Nephron progenitor cell (in vitro differentiated cells): ENCODE measurements at regions not wholly inside any gene's neighbourhood (a gene's known extent, or its start where the extent isn't known, plus 50 kb on each side); places are given as distances from the start of the nearest gene placed in this dataset.

Experiments used
- DNase-seq: peaks from one replicate; pipeline ENCODE4 v3.0.0; 2021
- H3K27ac Mint-ChIP-seq: 2 replicates; pipeline ENCODE4 v1.8.0; 2021; ENCODE audit warnings: mild to moderate bottlenecking, moderate library complexity, mixed read lengths
- H3K27me3 Mint-ChIP-seq: 2 replicates; pipeline ENCODE4 v1.8.0; 2021; ENCODE audit warnings: mild to moderate bottlenecking, low read depth, mixed read lengths; ENCODE audit not compliant: poor library complexity
- H3K36me3 Mint-ChIP-seq: 2 replicates; pipeline ENCODE4 v1.8.0; 2021; ENCODE audit warnings: low read depth, mixed read lengths
- H3K4me1 Mint-ChIP-seq: 2 replicates; pipeline ENCODE4 v1.8.0; 2021; ENCODE audit warnings: mixed read lengths
- H3K4me3 Mint-ChIP-seq: 2 replicates; pipeline ENCODE4 v1.8.0; 2021; ENCODE audit warnings: mild to moderate bottlenecking, moderate library complexity, mixed read lengths
- H3K9me3 Mint-ChIP-seq: 2 replicates; pipeline ENCODE4 v1.8.0; 2021; ENCODE audit warnings: mild to moderate bottlenecking, moderate library complexity, mixed read lengths
- CTCF ChIP-seq: fragments of 200-600 bp; sonication (generic); IDR thresholded peaks from 2 replicates; pipeline ENCODE4 v1.5.0; 2021; ENCODE audit warnings: antibody characterized with exemption

GRCh38 chr5:154628685-154629084 is 126.5 kb upstream of the LARP1 start:
- no peak for DNase-seq
- Mint-ChIP-seq H3K9me3 (no peaks in the 10 kb centered on the region), H3K4me1 (peaks cover 13% of the 10 kb centered on the region), H3K36me3 (no peaks in the 10 kb centered on the region), H3K27me3 (peaks cover 34% of the 10 kb centered on the region), H3K27ac (no peak overlapping the region), H3K4me3 (no peak overlapping the region)
- TF ChIP-seq CTCF, result no peak

DNA sequence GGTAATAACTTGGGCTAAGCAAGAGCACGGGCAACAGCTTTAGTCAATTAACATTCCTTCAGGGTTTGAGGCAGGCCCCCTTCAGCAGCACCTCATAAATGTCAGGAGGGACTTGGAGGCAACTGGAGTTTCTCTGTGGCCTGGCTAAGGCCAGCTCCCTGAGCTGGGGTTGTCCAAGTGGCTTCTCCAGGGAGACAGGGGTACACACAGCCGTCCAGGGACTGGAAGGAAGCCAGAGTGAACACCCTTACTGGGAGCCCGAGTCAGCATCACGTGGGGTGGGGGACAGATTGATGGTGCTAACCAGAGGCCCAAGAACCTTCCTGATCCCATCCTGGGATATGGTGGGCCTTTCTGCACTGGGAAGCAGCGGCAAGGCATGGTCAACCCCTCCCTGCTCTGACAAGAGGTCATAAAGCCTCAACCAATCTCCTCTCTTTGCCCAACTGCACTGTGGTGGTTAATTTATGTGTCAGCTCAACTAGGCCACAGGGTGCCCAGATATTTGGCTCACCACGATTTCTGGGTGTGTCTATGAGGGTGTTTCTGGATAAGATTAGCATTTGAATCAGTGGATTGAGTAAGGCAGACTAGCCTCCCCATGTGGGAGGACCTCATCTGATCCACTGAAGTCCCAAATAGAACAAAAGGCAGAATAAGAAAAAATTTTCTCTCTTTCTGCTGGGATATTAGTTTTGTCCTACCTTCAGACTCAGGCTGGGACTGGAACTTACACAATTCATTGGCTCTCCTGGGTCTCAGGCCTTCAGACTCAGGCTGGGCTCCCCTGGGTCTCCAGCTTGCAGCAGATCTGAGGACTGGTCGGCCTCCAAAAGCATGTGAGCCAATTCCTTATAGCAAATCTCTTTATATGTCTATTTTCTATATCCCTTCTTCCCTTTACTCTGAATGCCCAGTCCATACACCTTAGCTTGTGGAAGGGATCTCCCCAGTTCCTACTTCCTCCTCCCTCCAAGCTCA is 127.2 kb upstream of the LARP1 start:
- Mint-ChIP-seq H3K36me3 (no peaks in the 10 kb centered on the region), H3K4me1 (peaks cover 13% of the 10 kb centered on the region), H3K27me3 (peaks cover 36% of the 10 kb centered on the region), H3K4me3 (no peak overlapping the region), H3K9me3 (no peaks in the 10 kb centered on the region), H3K27ac (no peak overlapping the region)
- no peak for DNase-seq
- TF ChIP-seq CTCF, result no peak

DNA sequence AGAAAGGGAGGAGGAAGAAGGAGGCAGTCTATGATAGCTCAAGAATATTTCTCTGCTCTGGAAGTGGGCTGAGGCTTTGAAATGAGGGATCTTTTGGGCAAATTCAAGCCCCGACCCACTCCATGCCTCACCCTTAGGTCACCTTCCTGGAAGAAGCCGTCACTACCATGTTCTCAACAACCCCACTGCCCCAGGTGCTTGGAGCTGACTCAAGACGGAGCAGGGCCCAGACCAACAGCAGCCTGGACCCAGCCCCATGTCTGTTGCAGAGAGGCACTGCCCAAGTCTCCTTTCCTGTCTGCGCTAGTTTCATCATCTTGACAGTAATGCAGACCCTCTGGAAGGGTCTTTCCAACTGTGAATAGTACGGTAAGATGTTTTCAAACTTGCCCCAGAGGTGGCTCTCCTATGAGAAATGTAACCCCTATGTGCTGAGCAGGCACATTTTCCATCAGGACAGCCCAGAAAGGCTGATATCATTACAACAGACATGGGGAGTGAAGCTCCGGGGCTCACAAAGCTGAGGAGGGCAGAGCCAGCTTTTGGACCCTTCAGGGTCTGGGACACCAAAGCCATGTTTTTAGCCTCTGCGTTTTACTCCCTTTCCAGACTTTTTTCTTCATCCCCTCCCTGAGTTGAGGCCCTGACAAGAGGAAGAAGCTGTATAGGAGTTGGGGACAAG is 128.2 kb upstream of the LARP1 start:
- peaks cover 34% of the 10 kb centered on the region for H3K27me3 Mint-ChIP-seq
- no peak overlapping the region for H3K4me3 Mint-ChIP-seq
- no peaks in the 10 kb centered on the region for H3K9me3 Mint-ChIP-seq
- no peaks in the 10 kb centered on the region for H3K36me3 Mint-ChIP-seq
- H3K27ac Mint-ChIP-seq, result no peak overlapping the region
- H3K4me1 Mint-ChIP-seq, result peaks cover 13% of the 10 kb centered on the region
- TF ChIP-seq CTCF, result no peak
- no peak for DNase-seq

- no peaks in the 10 kb centered on the region for H3K9me3 Mint-ChIP-seq
- no peaks in the 10 kb centered on the region for H3K36me3 Mint-ChIP-seq
- no peak for DNase-seq
- no peak for TF ChIP-seq CTCF
- peaks cover 13% of the 10 kb centered on the region for H3K4me1 Mint-ChIP-seq
- no peak overlapping the region for H3K27ac Mint-ChIP-seq
- H3K4me3 Mint-ChIP-seq, result no peak overlapping the region
- peaks cover 40% of the 10 kb centered on the region for H3K27me3 Mint-ChIP-seq
Measured at GRCh38 chr5:154625031-154625430, 130.1 kb upstream of the LARP1 start.

GRCh38 chr5:154624341-154624740 is 130.8 kb upstream of the LARP1 start:
- TF ChIP-seq CTCF, result no peak
- Mint-ChIP-seq H3K36me3 (no peaks in the 10 kb centered on the region), H3K27ac (no peak overlapping the region), H3K27me3 (peaks cover 43% of the 10 kb centered on the region), H3K4me1 (peaks cover 13% of the 10 kb centered on the region), H3K9me3 (no peaks in the 10 kb centered on the region), H3K4me3 (no peak overlapping the region)
- no peak for DNase-seq
